HG02973 (cell line): ENCODE measurements at regions not wholly inside any gene's neighbourhood (a gene's known extent, or its start where the extent isn't known, plus 50 kb on each side); places are given as distances from the start of the nearest gene placed in this dataset.

Experiments
- ATAC-seq: cut with Tn5 transposase; IDR thresholded peaks from one replicate; pipeline ENCODE4 v1.9.1; 2021; ENCODE audit warnings: moderate library complexity; ENCODE audit not compliant: unreplicated experiment

DNA sequence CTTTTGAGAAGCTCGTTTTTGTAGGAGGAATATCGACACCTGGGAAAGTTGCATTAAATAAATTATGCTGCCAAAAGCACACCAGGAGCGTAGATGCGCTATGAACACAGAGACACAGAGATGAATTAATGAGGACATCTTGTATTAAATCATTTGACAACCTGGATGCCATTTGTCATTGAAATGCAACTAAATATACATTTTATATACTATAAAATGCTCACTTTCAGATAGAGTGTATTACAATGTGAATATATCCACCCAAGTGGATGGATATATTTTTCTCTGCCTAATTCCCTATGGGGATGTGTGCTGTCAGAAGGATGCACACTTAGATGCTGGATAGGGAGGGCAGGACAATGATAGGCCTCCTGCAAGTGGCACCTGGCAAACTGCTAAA is 426.2 kb downstream of the RIT2 start:
- ATAC-seq, result no peak
